Fibroblast of lung (primary cell): ENCODE measurements at regions not wholly inside any gene's neighbourhood (a gene's known extent, or its start where the extent isn't known, plus 50 kb on each side); places are given as distances from the start of the nearest gene placed in this dataset.

Experiments
- DNase-seq, 2 donors: peaks; one replicate each; pipeline versions ENCODE4 v3.0.0 to v3.0.0-alpha.2; 2010; ENCODE audit warnings: low read depth in 2 of 2
- H2AFZ ChIP-seq: 2 replicates; pipeline ENCODE4 v1.5.1; 2012; ENCODE audit warnings: low read length, control low read depth, inconsistent platforms
- H3K27ac ChIP-seq: 2 replicates; pipeline ENCODE4 v1.5.1; 2011; ENCODE audit warnings: low read length, control low read depth; ENCODE audit not compliant: insufficient read depth
- H3K27me3 ChIP-seq: 2 replicates; pipeline ENCODE4 v1.5.1; 2011; ENCODE audit warnings: mild to moderate bottlenecking, low read length; ENCODE audit not compliant: control insufficient read depth, insufficient read depth
- H3K36me3 ChIP-seq: 2 replicates; pipeline ENCODE4 v1.5.1; 2011; ENCODE audit warnings: low read length; ENCODE audit not compliant: control insufficient read depth, insufficient read depth
- H3K4me1 ChIP-seq: 2 replicates; pipeline ENCODE4 v1.5.1; 2011; ENCODE audit warnings: low read length; ENCODE audit not compliant: control insufficient read depth, insufficient read depth; ENCODE audit errors: extremely low read depth
- H3K4me2 ChIP-seq: 2 replicates; pipeline ENCODE4 v1.5.1; 2011; ENCODE audit warnings: low read length, control low read depth; ENCODE audit not compliant: insufficient read depth; ENCODE audit errors: extremely low read depth
- H3K4me3 ChIP-seq, 4 experiments: fragments of 200-600 bp in 1 of 4; sonication (generic) in 1 of 4; replicated peaks in 1 of 4; 2 replicates each; pipeline ENCODE4 v1.5.1; 2011 to 2016; ENCODE audit warnings: low read length in 4 of 4, low read depth in 3 of 4, mild to moderate bottlenecking in 3 of 4, control low read depth in 2 of 4, inconsistent platforms in 1 of 4, mixed read lengths in 1 of 4; ENCODE audit not compliant: insufficient read depth in 1 of 4; ENCODE audit errors: control extremely low read depth in 1 of 4
- H3K79me2 ChIP-seq: 2 replicates; pipeline ENCODE4 v1.5.1; 2012; ENCODE audit warnings: mild to moderate bottlenecking, low read length, inconsistent platforms; ENCODE audit not compliant: control insufficient read depth, insufficient read depth
- H3K9ac ChIP-seq: 2 replicates; pipeline ENCODE4 v1.5.1; 2011; ENCODE audit warnings: mild to moderate bottlenecking, low read length, control low read depth; ENCODE audit not compliant: insufficient read depth
- H3K9me3 ChIP-seq: 2 replicates; pipeline ENCODE4 v1.5.1; 2012; ENCODE audit warnings: low read depth, low read length; ENCODE audit not compliant: control insufficient read depth, insufficient read depth
- H4K20me1 ChIP-seq: 2 replicates; pipeline ENCODE4 v1.5.1; 2011; ENCODE audit warnings: low read length; ENCODE audit not compliant: control insufficient read depth, insufficient read depth; ENCODE audit errors: extremely low read depth
- EZH2 ChIP-seq: IDR thresholded peaks from 2 replicates; pipeline ENCODE4 v1.5.1; 2012; ENCODE audit warnings: low read length, control low read depth, mild to moderate bottlenecking; ENCODE audit errors: missing control alignments
- TF ChIP-seq, protein P1 (sequence below), 2 donors: IDR thresholded peaks in 1 of 2; conservative IDR thresholded peaks in 1 of 2; 1 replicate in 1 of 2; 2 replicates in 1 of 2; pipeline ENCODE4 v1.5.1; 2011 to 2012; ENCODE audit warnings: low read length in 2 of 2, control low read depth in 1 of 2, inconsistent platforms in 1 of 2, low read depth in 1 of 2, mild to moderate bottlenecking in 1 of 2

DNA sequence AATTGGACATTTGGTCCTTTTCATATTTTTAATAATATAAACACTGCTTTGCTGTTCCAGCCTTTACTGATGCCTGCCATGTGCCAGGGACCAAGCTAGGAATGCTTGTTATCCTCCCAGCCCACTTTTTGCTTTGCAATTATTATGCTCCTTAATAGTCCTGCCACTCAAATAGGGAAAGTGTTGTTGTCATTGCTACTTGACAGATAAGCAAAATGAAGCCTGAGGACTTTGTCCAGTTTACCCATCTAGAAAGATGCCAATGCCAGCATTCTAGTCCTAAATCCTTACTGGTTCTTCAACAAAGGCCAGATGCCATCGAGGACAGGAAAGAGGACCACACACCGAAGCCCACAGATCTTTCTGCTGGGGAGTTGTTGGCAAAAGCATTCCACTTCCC is 246.5 kb downstream of the EMP1 start:
- Histone ChIP-seq H3K4me3 (no peak overlapping the region), H3K9ac (no peak overlapping the region), H3K9me3 (no peaks in the 10 kb centered on the region), H3K27ac (no peak overlapping the region), H3K79me2 (no peaks in the 10 kb centered on the region), H3K4me2 (no peak overlapping the region), H4K20me1 (no peaks in the 10 kb centered on the region), H2AFZ (no peak overlapping the region), H3K36me3 (no peaks in the 10 kb centered on the region), H3K4me1 (no peaks in the 10 kb centered on the region), H3K27me3 (no peaks in the 10 kb centered on the region)
- TF ChIP-seq, protein P1, sequence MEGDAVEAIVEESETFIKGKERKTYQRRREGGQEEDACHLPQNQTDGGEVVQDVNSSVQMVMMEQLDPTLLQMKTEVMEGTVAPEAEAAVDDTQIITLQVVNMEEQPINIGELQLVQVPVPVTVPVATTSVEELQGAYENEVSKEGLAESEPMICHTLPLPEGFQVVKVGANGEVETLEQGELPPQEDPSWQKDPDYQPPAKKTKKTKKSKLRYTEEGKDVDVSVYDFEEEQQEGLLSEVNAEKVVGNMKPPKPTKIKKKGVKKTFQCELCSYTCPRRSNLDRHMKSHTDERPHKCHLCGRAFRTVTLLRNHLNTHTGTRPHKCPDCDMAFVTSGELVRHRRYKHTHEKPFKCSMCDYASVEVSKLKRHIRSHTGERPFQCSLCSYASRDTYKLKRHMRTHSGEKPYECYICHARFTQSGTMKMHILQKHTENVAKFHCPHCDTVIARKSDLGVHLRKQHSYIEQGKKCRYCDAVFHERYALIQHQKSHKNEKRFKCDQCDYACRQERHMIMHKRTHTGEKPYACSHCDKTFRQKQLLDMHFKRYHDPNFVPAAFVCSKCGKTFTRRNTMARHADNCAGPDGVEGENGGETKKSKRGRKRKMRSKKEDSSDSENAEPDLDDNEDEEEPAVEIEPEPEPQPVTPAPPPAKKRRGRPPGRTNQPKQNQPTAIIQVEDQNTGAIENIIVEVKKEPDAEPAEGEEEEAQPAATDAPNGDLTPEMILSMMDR (conservative IDR thresholded peaks at IDR 0.05 in 1 of 2, IDR thresholded peaks at IDR 0.05 in 1 of 2; ENCODE audit: low read depth in 1 of 2, low read length in 2 of 2): no peak
- no peak for TF ChIP-seq EZH2
- no peak for DNase-seq

DNA sequence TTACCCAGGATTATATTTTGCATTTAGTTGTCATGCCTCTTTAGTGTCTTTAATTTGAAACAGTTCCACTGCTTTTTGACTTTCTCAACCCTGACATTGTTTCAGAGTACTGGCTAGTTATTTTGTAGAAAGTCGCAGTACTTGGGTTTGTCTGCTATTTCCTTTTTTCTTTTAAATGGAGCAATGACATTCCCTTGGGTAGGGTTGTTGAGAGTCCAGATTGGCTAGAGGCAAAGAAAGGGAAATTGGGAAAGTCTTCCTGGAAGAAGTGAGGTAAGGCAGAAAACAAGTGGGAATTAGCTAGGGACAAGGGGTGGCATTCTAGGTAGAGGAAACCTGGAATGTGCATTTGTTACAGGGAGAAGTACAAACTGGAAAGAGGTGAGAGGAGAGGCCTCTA is 245.9 kb downstream of the EMP1 start:
- no peaks in the 10 kb centered on the region for H3K79me2 ChIP-seq
- H3K9me3 ChIP-seq: no peaks in the 10 kb centered on the region
- no peak overlapping the region for H3K4me3 ChIP-seq
- no peak overlapping the region for H3K9ac ChIP-seq
- DNase-seq: no peak
- TF ChIP-seq, protein P1 (conservative IDR thresholded peaks at IDR 0.05 in 1 of 2, IDR thresholded peaks at IDR 0.05 in 1 of 2; ENCODE audit: low read depth in 1 of 2, low read length in 2 of 2): no peak
- no peak for TF ChIP-seq EZH2
- no peak overlapping the region for H2AFZ ChIP-seq
- no peaks in the 10 kb centered on the region for H3K36me3 ChIP-seq
- H4K20me1 ChIP-seq: no peaks in the 10 kb centered on the region
- H3K27me3 ChIP-seq: no peaks in the 10 kb centered on the region
- no peak overlapping the region for H3K27ac ChIP-seq
- H3K4me1 ChIP-seq: no peaks in the 10 kb centered on the region
- no peak overlapping the region for H3K4me2 ChIP-seq

DNA sequence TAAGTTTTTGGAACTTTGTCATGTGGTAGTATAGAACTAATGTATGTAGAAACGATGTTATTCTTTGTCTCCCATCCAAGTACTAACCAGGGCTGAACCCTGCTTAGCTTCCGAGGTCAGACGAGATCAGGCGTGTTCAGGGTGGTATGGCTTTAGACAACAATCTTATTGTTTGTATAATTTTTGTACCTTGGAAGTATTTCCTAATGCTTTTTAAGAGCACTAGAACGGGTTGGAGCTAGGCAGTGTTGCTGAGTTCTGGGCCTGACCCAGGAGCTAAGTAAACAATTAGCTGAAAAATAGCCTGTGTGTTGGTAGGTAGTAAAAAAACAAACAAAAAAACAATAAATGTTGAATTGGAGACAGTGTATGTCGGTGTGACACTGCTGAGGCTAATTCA is 244.3 kb downstream of the EMP1 start:
- TF ChIP-seq EZH2: no peak
- H3K27ac ChIP-seq: no peak overlapping the region
- H3K9me3 ChIP-seq: no peaks in the 10 kb centered on the region
- no peak overlapping the region for H3K4me2 ChIP-seq
- H3K79me2 ChIP-seq: no peaks in the 10 kb centered on the region
- no peak for DNase-seq
- no peaks in the 10 kb centered on the region for H3K27me3 ChIP-seq
- H3K9ac ChIP-seq: no peak overlapping the region
- H3K4me3 ChIP-seq: no peak overlapping the region
- H2AFZ ChIP-seq: no peak overlapping the region
- H3K36me3 ChIP-seq: no peaks in the 10 kb centered on the region
- no peaks in the 10 kb centered on the region for H3K4me1 ChIP-seq
- H4K20me1 ChIP-seq: no peaks in the 10 kb centered on the region

DNA sequence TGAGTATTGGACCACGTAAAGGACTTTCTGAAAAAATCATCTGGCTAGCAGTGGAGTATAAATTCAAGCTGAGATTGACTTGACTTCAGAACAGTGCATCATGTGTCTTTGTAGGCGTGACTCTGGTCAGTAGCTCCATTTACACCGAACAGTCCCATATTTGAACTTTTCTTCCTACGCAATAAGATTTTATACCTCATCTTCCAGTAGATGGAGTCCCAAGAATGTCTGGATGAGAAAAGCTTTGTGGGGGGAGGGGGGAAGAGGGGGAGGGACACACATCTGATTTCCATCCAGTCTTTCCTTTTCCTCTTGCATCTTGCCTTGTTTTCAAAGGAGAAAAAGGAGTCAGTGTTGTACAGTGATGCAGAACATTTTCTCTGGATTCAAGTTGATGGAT is 241.0 kb downstream of the EMP1 start:
- H3K9ac ChIP-seq: no peak overlapping the region
- no peaks in the 10 kb centered on the region for H3K4me1 ChIP-seq
- H3K36me3 ChIP-seq: no peaks in the 10 kb centered on the region
- H3K79me2 ChIP-seq: no peaks in the 10 kb centered on the region
- no peak overlapping the region for H3K27ac ChIP-seq
- no peak overlapping the region for H3K4me3 ChIP-seq
- H3K9me3 ChIP-seq: no peaks in the 10 kb centered on the region
- H3K27me3 ChIP-seq: no peaks in the 10 kb centered on the region
- TF ChIP-seq, protein P1 (conservative IDR thresholded peaks at IDR 0.05 in 1 of 2, IDR thresholded peaks at IDR 0.05 in 1 of 2; ENCODE audit: low read depth in 1 of 2, low read length in 2 of 2): no peak
- TF ChIP-seq EZH2: no peak
- no peak overlapping the region for H2AFZ ChIP-seq
- no peaks in the 10 kb centered on the region for H4K20me1 ChIP-seq
- no peak overlapping the region for H3K4me2 ChIP-seq
- DNase-seq: no peak
